Right forelimb (tissue), 1 donor: ENCODE measurements at regions not wholly inside any gene's neighbourhood (a gene's known extent, or its start where the extent isn't known, plus 50 kb on each side); places are given as distances from the start of the nearest gene placed in this dataset.
"Not testable (repeated sequence)": the region's sequence is repeated elsewhere in the genome, so short reads cannot be mapped to it uniquely, and the experiment has no call there.

ENCODE experiments used
- DNase-seq: peaks from one replicate; pipeline ENCODE4 v3.0.0-alpha.2; 2018

- no peak for DNase-seq
These were observed 506.2 kb upstream of the SLC35B3 start for GRCh38 chr6:8941577-8941976.

GRCh38 chr6:8940356-8940755 is 505.0 kb upstream of the SLC35B3 start:
- no peak for DNase-seq

GRCh38 chr6:8939615-8940014 is 504.3 kb upstream of the SLC35B3 start:
- no peak for DNase-seq

GRCh38 chr6:8934318-8934717 is 499.0 kb upstream of the SLC35B3 start:
- no peak for DNase-seq

- no peak for DNase-seq
These were observed 494.7 kb upstream of the SLC35B3 start for GRCh38 chr6:8930009-8930408.

- DNase-seq: not testable (repeated sequence)
These were observed 484.9 kb upstream of the SLC35B3 start for GRCh38 chr6:8920244-8920643.

GRCh38 chr6:8918196-8918595 is 482.9 kb upstream of the SLC35B3 start:
- no peak for DNase-seq

GRCh38 chr6:8914700-8915099 is 479.4 kb upstream of the SLC35B3 start:
- DNase-seq: no peak

GRCh38 chr6:8908638-8909037 is 473.3 kb upstream of the SLC35B3 start:
- no peak for DNase-seq

- DNase-seq: no peak
These were observed 471.4 kb upstream of the SLC35B3 start for GRCh38 chr6:8906699-8907098.

- no peak for DNase-seq
These were observed 470.4 kb upstream of the SLC35B3 start for GRCh38 chr6:8905757-8906156.

- no peak for DNase-seq
These were observed 469.4 kb upstream of the SLC35B3 start for GRCh38 chr6:8904754-8905153.

- DNase-seq: no peak
These were observed 464.7 kb upstream of the SLC35B3 start for GRCh38 chr6:8900056-8900455.

- no peak for DNase-seq
These were observed 454.2 kb upstream of the SLC35B3 start for GRCh38 chr6:8889514-8889913.

GRCh38 chr6:8888468-8888867 is 453.1 kb upstream of the SLC35B3 start:
- no peak for DNase-seq

GRCh38 chr6:8881663-8882062 is 446.3 kb upstream of the SLC35B3 start:
- no peak for DNase-seq

- DNase-seq: no peak
These were observed 444.0 kb upstream of the SLC35B3 start for GRCh38 chr6:8879334-8879733.

GRCh38 chr6:8875986-8876385 is 440.6 kb upstream of the SLC35B3 start:
- no peak for DNase-seq

- no peak for DNase-seq
These were observed 437.2 kb upstream of the SLC35B3 start for GRCh38 chr6:8872589-8872988.

GRCh38 chr6:8865451-8865850 is 430.1 kb upstream of the SLC35B3 start:
- DNase-seq: no peak

- DNase-seq: no peak
These were observed 425.3 kb upstream of the SLC35B3 start for GRCh38 chr6:8860671-8861070.

GRCh38 chr6:8859501-8859900 is 424.2 kb upstream of the SLC35B3 start:
- no peak for DNase-seq

- no peak for DNase-seq
These were observed 423.5 kb upstream of the SLC35B3 start for GRCh38 chr6:8858854-8859331.

GRCh38 chr6:8857160-8857559 is 421.8 kb upstream of the SLC35B3 start:
- DNase-seq: no peak

GRCh38 chr6:8855411-8855810 is 420.1 kb upstream of the SLC35B3 start:
- DNase-seq: no peak

- DNase-seq: no peak
These were observed 417.0 kb upstream of the SLC35B3 start for GRCh38 chr6:8852332-8852731.
